ENCODE measurements at regions not wholly inside any gene's neighbourhood (a gene's known extent, or its start where the extent isn't known, plus 50 kb on each side); places are given as distances from the start of the nearest gene placed in this dataset.

- no peaks in the 10 kb centered on the region for H3K36me3 Mint-ChIP-seq
- DNase-seq (no peak), ATAC-seq (no peak)
- H3K27me3 Mint-ChIP-seq, result no peaks in the 10 kb centered on the region
- POLR2A ChIA-PET, result interaction anchor here (1.5 kb wide), 1 partner anchor 13 kb away, joined by 4 read pairs; no protein-coding TSS in a partner anchor
- peak overlapping the region in 3 of 10 donors; percentile 27 to 51 (median 38) for H3K27ac Mint-ChIP-seq
- no peak overlapping the region for H3K4me3 Mint-ChIP-seq
- no peaks in the 10 kb centered on the region for H3K9me3 Mint-ChIP-seq
- peaks cover 27 to 52% (median 44%) of the 10 kb centered on the region in 4 donors for H3K4me1 Mint-ChIP-seq
These were observed 218.4 kb downstream of the BCAS1 start for GRCh38 chr20:53852014-53852413.

- Mint-ChIP-seq H3K9me3 (no peaks in the 10 kb centered on the region), H3K36me3 (no peaks in the 10 kb centered on the region), H3K4me3 (no peak overlapping the region), H3K27ac (no peak overlapping the region), H3K27me3 (no peaks in the 10 kb centered on the region), H3K4me1 (peaks cover 20 to 52% (median 43%) of the 10 kb centered on the region in 4 donors)
- DNase-seq, result no peak
- ATAC-seq, result no peak
- POLR2A ChIA-PET, result interaction anchor here (0.9 kb wide), 1 partner anchor 11 kb away, joined by 5 read pairs; no protein-coding TSS in a partner anchor
These were observed 220.1 kb downstream of the BCAS1 start for GRCh38 chr20:53850319-53850718.

GRCh38 chr20:53849471-53850059 lies 220.8 kb downstream of the BCAS1 start:
- DNase-seq (no peak), ATAC-seq (no peak)
- peaks cover 20 to 57% (median 48%) of the 10 kb centered on the region in 4 donors for H3K4me1 Mint-ChIP-seq
- H3K4me3 Mint-ChIP-seq, result no peak overlapping the region
- POLR2A ChIA-PET, result interaction anchor here (0.6 to 0.9 kb wide), 4 partner anchors 12 to 261 kb away, joined by 3 to 5 read pairs (median 4); no protein-coding TSS in a partner anchor
- H3K27ac Mint-ChIP-seq, result peak overlapping the region in 4 of 10 donors; percentile 8 to 64 (median 26)
- H3K27me3 Mint-ChIP-seq, result no peaks in the 10 kb centered on the region
- no peaks in the 10 kb centered on the region for H3K36me3 Mint-ChIP-seq
- no peaks in the 10 kb centered on the region for H3K9me3 Mint-ChIP-seq

GRCh38 chr20:53848304-53848703 lies 222.1 kb downstream of the BCAS1 start:
- H3K4me3 Mint-ChIP-seq, result peak overlapping the region in 5 of 10 donors; percentile 2 to 83 (median 5)
- H3K27me3 Mint-ChIP-seq, result no peaks in the 10 kb centered on the region
- no peak for ATAC-seq
- no peaks in the 10 kb centered on the region for H3K9me3 Mint-ChIP-seq
- POLR2A ChIA-PET, result no interaction called here
- DNase-seq, result no peak
- peaks cover 24 to 69% (median 60%) of the 10 kb centered on the region in 4 donors for H3K4me1 Mint-ChIP-seq
- no peaks in the 10 kb centered on the region for H3K36me3 Mint-ChIP-seq
- peak overlapping the region in 5 of 10 donors; percentile 8 to 94 (median 53) for H3K27ac Mint-ChIP-seq

- Mint-ChIP-seq H3K4me3 (peak overlapping the region in 8 of 10 donors; percentile 72 to 85 (median 80)), H3K4me1 (peaks cover 25 to 71% (median 63%) of the 10 kb centered on the region in 4 donors), H3K36me3 (no peaks in the 10 kb centered on the region), H3K27me3 (no peaks in the 10 kb centered on the region), H3K27ac (peak overlapping the region in 5 of 10 donors; percentile 14 to 94 (median 79)), H3K9me3 (no peaks in the 10 kb centered on the region)
- POLR2A ChIA-PET, result interaction anchor here (1.4 kb wide), 1 partner anchor 9 kb away, joined by 5 read pairs; no protein-coding TSS in a partner anchor
- DNase-seq (no peak), ATAC-seq (no peak)
These were observed 222.6 kb downstream of the BCAS1 start for GRCh38 chr20:53847837-53848170.

- H3K4me3 Mint-ChIP-seq, result peak overlapping the region; percentile 57 to 85 (median 80)
- peaks cover 31 to 76% (median 67%) of the 10 kb centered on the region in 4 donors for H3K4me1 Mint-ChIP-seq
- ATAC-seq, result peak; percentile 46 to 52
- DNase-seq, result peak in 2 of 10 donors; percentile 49 to 58
- no peaks in the 10 kb centered on the region for H3K27me3 Mint-ChIP-seq
- POLR2A ChIA-PET, result interaction anchor here (0.6 to 2.0 kb wide), 6 partner anchors 9 to 169 kb away, joined by 3 to 6 read pairs (median 4); no protein-coding TSS in a partner anchor
- H3K9me3 Mint-ChIP-seq, result no peaks in the 10 kb centered on the region
- no peaks in the 10 kb centered on the region for H3K36me3 Mint-ChIP-seq
- peak overlapping the region; percentile 41 to 94 (median 81) for H3K27ac Mint-ChIP-seq
These were observed 223.1 kb downstream of the BCAS1 start for GRCh38 chr20:53847139-53847836.

- ATAC-seq (no peak), DNase-seq (no peak)
- Mint-ChIP-seq H3K4me3 (peak overlapping the region in 9 of 10 donors; percentile 72 to 85 (median 81)), H3K27me3 (no peaks in the 10 kb centered on the region), H3K9me3 (no peaks in the 10 kb centered on the region), H3K27ac (peak overlapping the region in 9 of 10 donors; percentile 34 to 94 (median 86)), H3K4me1 (peaks cover 28 to 80% (median 70%) of the 10 kb centered on the region in 4 donors), H3K36me3 (no peaks in the 10 kb centered on the region)
- POLR2A ChIA-PET, result interaction anchor here (0.6 to 2.0 kb wide), 6 partner anchors 10 to 169 kb away, joined by 3 to 6 read pairs (median 4); no protein-coding TSS in a partner anchor
These were observed 223.8 kb downstream of the BCAS1 start for GRCh38 chr20:53846640-53847039.

- H3K4me1 Mint-ChIP-seq, result peaks cover 28 to 83% (median 73%) of the 10 kb centered on the region in 4 donors
- no peaks in the 10 kb centered on the region for H3K9me3 Mint-ChIP-seq
- no peaks in the 10 kb centered on the region for H3K27me3 Mint-ChIP-seq
- POLR2A ChIA-PET, result interaction anchor here (0.6 to 2.0 kb wide), 3 partner anchors 9 to 222 kb away, joined by 3 to 4 read pairs (median 4); no protein-coding TSS in a partner anchor
- no peaks in the 10 kb centered on the region for H3K36me3 Mint-ChIP-seq
- H3K27ac Mint-ChIP-seq, result peak overlapping the region; percentile 2 to 93 (median 34)
- ATAC-seq, result no peak
- DNase-seq, result no peak
- H3K4me3 Mint-ChIP-seq, result peak overlapping the region in 9 of 10 donors; percentile 1 to 72 (median 19)
These were observed 224.4 kb downstream of the BCAS1 start for GRCh38 chr20:53845980-53846379.

- Mint-ChIP-seq H3K27ac (peak overlapping the region; percentile 9 to 93 (median 88)), H3K4me1 (peaks cover 34 to 91% (median 87%) of the 10 kb centered on the region in 4 donors), H3K4me3 (peak overlapping the region in 5 of 10 donors; percentile 1 to 64 (median 2)), H3K27me3 (no peaks in the 10 kb centered on the region), H3K9me3 (peaks cover 0 to 2% (median 0%) of the 10 kb centered on the region in 9 donors), H3K36me3 (no peaks in the 10 kb centered on the region)
- POLR2A ChIA-PET, result interaction anchor here (1.5 to 1.8 kb wide), 2 partner anchors 21 to 249 kb away, joined by 5 read pairs; no protein-coding TSS in a partner anchor
- no peak for DNase-seq
- no peak for ATAC-seq
These were observed 226.1 kb downstream of the BCAS1 start for GRCh38 chr20:53844259-53844658.

- Mint-ChIP-seq H3K36me3 (no peaks in the 10 kb centered on the region), H3K27ac (peak overlapping the region; percentile 57 to 96 (median 92)), H3K27me3 (no peaks in the 10 kb centered on the region), H3K4me3 (peak overlapping the region in 2 of 10 donors; percentile 59 to 64), H3K4me1 (peaks cover 34 to 94% (median 91%) of the 10 kb centered on the region in 4 donors), H3K9me3 (peaks cover 0 to 3% (median 0%) of the 10 kb centered on the region in 9 donors)
- DNase-seq (no peak), ATAC-seq (no peak)
- POLR2A ChIA-PET, result interaction anchor here (0.9 to 1.8 kb wide), 5 partner anchors 13 to 249 kb away, joined by 3 to 5 read pairs (median 3); no protein-coding TSS in a partner anchor
These were observed 226.7 kb downstream of the BCAS1 start for GRCh38 chr20:53843645-53844044.

- Mint-ChIP-seq H3K9me3 (peaks cover 0 to 3% (median 0%) of the 10 kb centered on the region in 9 donors), H3K27ac (peak overlapping the region; percentile 83 to 96 (median 92)), H3K36me3 (no peaks in the 10 kb centered on the region), H3K4me1 (peaks cover 26 to 92% (median 89%) of the 10 kb centered on the region in 4 donors), H3K4me3 (peak overlapping the region in 9 of 10 donors; percentile 59 to 81 (median 66)), H3K27me3 (no peaks in the 10 kb centered on the region)
- POLR2A ChIA-PET, result interaction anchor here (0.6 to 1.8 kb wide), 6 partner anchors 12 to 1651 kb away, joined by 3 to 5 read pairs (median 3); partner anchors contain the start of gene ZFP64
- ATAC-seq (peak; percentile 29 to 49), DNase-seq (peak in 5 of 10 donors; percentile 33 to 59 (median 46))
These were observed 227.9 kb downstream of the BCAS1 start for GRCh38 chr20:53842301-53843099.
